ENCODE measurements at regions not wholly inside any gene's neighbourhood (a gene's known extent, or its start where the extent isn't known, plus 50 kb on each side); places are given as distances from the start of the nearest gene placed in this dataset.
A peak's percentile ranks its signal among the peaks of the same experiment; 100 is the strongest.
"Not testable (repeated sequence)": the region's sequence is repeated elsewhere in the genome, so short reads cannot be mapped to it uniquely, and the experiment has no call there.

- DNase-seq: not testable (repeated sequence)
These were observed 211.6 kb upstream of the TMEM229A start for GRCh38 chr7:124244469-124244868.

GRCh38 chr7:124219681-124220080 is 186.8 kb upstream of the TMEM229A start:
- no peak for DNase-seq

GRCh38 chr7:124208642-124209041 is 175.8 kb upstream of the TMEM229A start:
- no peak for DNase-seq

- peak; percentile 59 for DNase-seq
These were observed 175.3 kb upstream of the TMEM229A start for GRCh38 chr7:124208173-124208572.

GRCh38 chr7:124205526-124205925 is 172.7 kb upstream of the TMEM229A start:
- no peak for DNase-seq

- no peak for DNase-seq
These were observed 169.7 kb upstream of the TMEM229A start for GRCh38 chr7:124202546-124202945.

GRCh38 chr7:124201768-124202349 is 169.0 kb upstream of the TMEM229A start:
- DNase-seq: no peak

GRCh38 chr7:124196519-124196918 is 163.7 kb upstream of the TMEM229A start:
- DNase-seq: no peak

- no peak for DNase-seq
These were observed 160.0 kb upstream of the TMEM229A start for GRCh38 chr7:124192885-124193284.

- DNase-seq: no peak
These were observed 158.8 kb upstream of the TMEM229A start for GRCh38 chr7:124191713-124192112.

GRCh38 chr7:124191030-124191429 is 158.2 kb upstream of the TMEM229A start:
- DNase-seq: no peak

- no peak for DNase-seq
These were observed 155.7 kb upstream of the TMEM229A start for GRCh38 chr7:124188576-124188975.

GRCh38 chr7:124187962-124188361 is 155.1 kb upstream of the TMEM229A start:
- no peak for DNase-seq

GRCh38 chr7:124183649-124184048 is 150.8 kb upstream of the TMEM229A start:
- DNase-seq: no peak

GRCh38 chr7:124179641-124180040 is 146.8 kb upstream of the TMEM229A start:
- no peak for DNase-seq

GRCh38 chr7:124177891-124178290 is 145.0 kb upstream of the TMEM229A start:
- DNase-seq: no peak

- DNase-seq: not testable (repeated sequence)
These were observed 138.9 kb upstream of the TMEM229A start for GRCh38 chr7:124171812-124172211.

- no peak for DNase-seq
These were observed 138.2 kb upstream of the TMEM229A start for GRCh38 chr7:124171068-124171467.

GRCh38 chr7:124168616-124169015 is 135.7 kb upstream of the TMEM229A start:
- DNase-seq: no peak

GRCh38 chr7:124162667-124163066 is 129.8 kb upstream of the TMEM229A start:
- DNase-seq: no peak

- no peak for DNase-seq
These were observed 122.7 kb upstream of the TMEM229A start for GRCh38 chr7:124155432-124156022.

- DNase-seq: no peak
These were observed 120.2 kb upstream of the TMEM229A start for GRCh38 chr7:124152859-124153692.

GRCh38 chr7:124137664-124138063 is 104.8 kb upstream of the TMEM229A start:
- no peak for DNase-seq

- DNase-seq: no peak
These were observed 91.3 kb upstream of the TMEM229A start for GRCh38 chr7:124124201-124124600.

Data from skin of body (tissue), 1 donor.